GM23338 (cell line): ENCODE measurements at regions not wholly inside any gene's neighbourhood (a gene's known extent, or its start where the extent isn't known, plus 50 kb on each side); places are given as distances from the start of the nearest gene placed in this dataset.

Experiments
- ATAC-seq: fragments of 200-7000 bp; cut with Tn5 transposase; 3 replicates; pipeline ENCODE4 v1.9.1; 2020
- DNase-seq: peaks from one replicate; pipeline ENCODE4 v3.0.0-alpha.2; 2015; ENCODE audit warnings: low spot score
- H2AFZ ChIP-seq: fragments of 200-600 bp; sonication (generic); 2 replicates; pipeline ENCODE4 v1.8.0; 2016; ENCODE audit warnings: antibody characterized with exemption, mild to moderate bottlenecking, moderate library complexity
- H3F3A ChIP-seq: fragments of 200-600 bp; sonication (generic); replicated peaks from 2 replicates; pipeline ENCODE4 v1.8.0; 2017; ENCODE audit warnings: antibody characterized with exemption, mixed run types, low read depth
- H3K27ac ChIP-seq: fragments of 200-600 bp; sonication (generic); 2 replicates; pipeline ENCODE4 v1.6.1; 2016; ENCODE audit warnings: low read depth
- H3K27me3 ChIP-seq: fragments of 200-600 bp; sonication (generic); 2 replicates; pipeline ENCODE4 v1.8.0; 2016; ENCODE audit warnings: mild to moderate bottlenecking, mixed run types, moderate library complexity; ENCODE audit not compliant: insufficient read depth
- H3K36me3 ChIP-seq: fragments of 200-600 bp; sonication (generic); 2 replicates; pipeline ENCODE4 v1.8.0; 2016; ENCODE audit warnings: mild to moderate bottlenecking; ENCODE audit not compliant: insufficient read depth
- H3K4me1 ChIP-seq: fragments of 200-600 bp; sonication (generic); 2 replicates; pipeline ENCODE4 v1.8.0; 2016; ENCODE audit warnings: mild to moderate bottlenecking, moderate library complexity; ENCODE audit not compliant: insufficient read depth
- H3K4me2 ChIP-seq: fragments of 200-600 bp; sonication (generic); 2 replicates; pipeline ENCODE4 v1.7.1; 2017; ENCODE audit warnings: mixed run types
- H3K4me3 ChIP-seq: fragments of 200-600 bp; sonication (generic); 2 replicates; pipeline ENCODE4 v1.6.1; 2016; ENCODE audit warnings: mixed run types
- H3K79me2 ChIP-seq: fragments of 200-600 bp; sonication (generic); replicated peaks from 2 replicates; pipeline ENCODE4 v1.8.0; 2017; ENCODE audit warnings: mild to moderate bottlenecking; ENCODE audit not compliant: insufficient read depth
- H3K9me2 ChIP-seq: fragments of 200-600 bp; sonication (generic); 2 replicates; pipeline ENCODE4 v1.8.0; 2017; ENCODE audit not compliant: insufficient read depth
- H4K20me1 ChIP-seq: fragments of 200-600 bp; sonication (generic); replicated peaks from 2 replicates; pipeline ENCODE4 v1.8.0; 2017; ENCODE audit warnings: mild to moderate bottlenecking; ENCODE audit not compliant: insufficient read depth
- H3K27ac Mint-ChIP-seq: 2 replicates; pipeline ENCODE4 v1.8.0; 2020; ENCODE audit warnings: inconsistent platforms, mild to moderate bottlenecking, moderate library complexity, mixed read lengths
- H3K27me3 Mint-ChIP-seq: 3 replicates; pipeline ENCODE4 v1.8.0; 2022; ENCODE audit warnings: low read depth, mild to moderate bottlenecking, moderate library complexity, mixed read lengths, inconsistent platforms; ENCODE audit not compliant: insufficient read depth, poor library complexity
- H3K36me3 Mint-ChIP-seq: 3 replicates; pipeline ENCODE4 v1.8.0; 2021; ENCODE audit warnings: low read depth, mild to moderate bottlenecking, inconsistent platforms, moderate library complexity, mixed read lengths
- H3K4me1 Mint-ChIP-seq: 3 replicates; pipeline ENCODE4 v1.8.0; 2020; ENCODE audit warnings: mild to moderate bottlenecking, inconsistent platforms, mixed read lengths
- H3K4me3 Mint-ChIP-seq: 3 replicates; pipeline ENCODE4 v1.8.0; 2021; ENCODE audit warnings: moderate library complexity, mild to moderate bottlenecking, inconsistent platforms, mixed read lengths
- H3K9me3 Mint-ChIP-seq: 3 replicates; pipeline ENCODE4 v1.8.0; 2020; ENCODE audit warnings: moderate library complexity, mild to moderate bottlenecking, inconsistent platforms, mixed read lengths
- CREB1 ChIP-seq: fragments of 250-450 bp; sonication (Bioruptor Pico); IDR thresholded peaks from 2 replicates; pipeline ENCODE4 v1.5.0; 2020; ENCODE audit warnings: low read depth, mild to moderate bottlenecking, moderate library complexity
- CTCF ChIP-seq, 2 experiments: fragments of 200-600 bp in 1 of 2; sonication (generic) in 1 of 2; conservative IDR thresholded peaks; 2 replicates each; pipeline versions ENCODE4 v1.5.1 to v1.6.1; 2016 to 2017; ENCODE audit warnings: antibody characterized with exemption in 2 of 2, low read depth in 2 of 2, mild to moderate bottlenecking in 2 of 2, moderate library complexity in 1 of 2
- EZH2 ChIP-seq: fragments of 200-600 bp; sonication (generic); IDR thresholded peaks from one replicate; pipeline ENCODE4 v1.8.0; 2017; ENCODE audit warnings: antibody characterized with exemption, mild to moderate bottlenecking, low read depth; ENCODE audit not compliant: unreplicated experiment
- EZH2phosphoT487 ChIP-seq: fragments of 200-600 bp; sonication (generic); IDR thresholded peaks from one replicate; pipeline ENCODE4 v1.8.1; 2018; ENCODE audit warnings: antibody characterized with exemption; ENCODE audit not compliant: unreplicated experiment
- JUNB ChIP-seq: IDR thresholded peaks from one replicate; pipeline ENCODE4 v1.6.1; 2016; ENCODE audit warnings: antibody characterized with exemption; ENCODE audit not compliant: unreplicated experiment
- NANOG ChIP-seq: IDR thresholded peaks from 2 replicates; pipeline ENCODE4 v1.6.1; 2016; ENCODE audit warnings: antibody characterized with exemption, borderline replicate concordance
- POLR2AphosphoS5 ChIP-seq: IDR thresholded peaks from 2 replicates; pipeline ENCODE4 v1.6.1; 2016; ENCODE audit warnings: antibody characterized with exemption, low read depth
- REST ChIP-seq: IDR thresholded peaks from one replicate; pipeline ENCODE4 v1.6.1; 2018; ENCODE audit warnings: antibody characterized with exemption; ENCODE audit not compliant: unreplicated experiment
- STAT1 ChIP-seq: IDR thresholded peaks from one replicate; pipeline ENCODE4 v1.6.1; 2016; ENCODE audit warnings: antibody characterized with exemption; ENCODE audit not compliant: unreplicated experiment
- ZNF114 ChIP-seq: fragments of 250-450 bp; sonication (Bioruptor Pico); IDR thresholded peaks from 2 replicates; pipeline ENCODE4 v1.5.0; 2020; ENCODE audit warnings: mild to moderate bottlenecking, moderate library complexity
- ZNF331 ChIP-seq: fragments of 250-450 bp; sonication (Bioruptor Pico); IDR thresholded peaks from 2 replicates; pipeline ENCODE4 v1.5.0; 2020; ENCODE audit warnings: low read depth, mild to moderate bottlenecking, moderate library complexity
- ZNF462 ChIP-seq: fragments of 250-450 bp; sonication (Bioruptor Pico); IDR thresholded peaks from 2 replicates; pipeline ENCODE4 v1.5.0; 2020; ENCODE audit warnings: mild to moderate bottlenecking, moderate library complexity
- TF ChIP-seq, protein P1 (sequence below): IDR thresholded peaks from 2 replicates; pipeline ENCODE4 v1.6.1; 2016; ENCODE audit warnings: antibody characterized with exemption

- Mint-ChIP-seq H3K36me3 (peaks cover 100% of the 10 kb centered on the region), H3K27me3 (peaks cover 87% of the 10 kb centered on the region), H3K4me1 (no peaks in the 10 kb centered on the region), H3K27ac (no peak overlapping the region), H3K9me3 (peaks cover 100% of the 10 kb centered on the region), H3K4me3 (no peak overlapping the region)
- ATAC-seq: no peak
- Histone ChIP-seq H3K27ac (no peak overlapping the region), H3K4me2 (no peak overlapping the region), H3K9me2 (no peaks in the 10 kb centered on the region), H3K27me3 (no peaks in the 10 kb centered on the region), H4K20me1 (no peaks in the 10 kb centered on the region), H3F3A (0 out of 2 replicates have a peak, but pooled peaks cover 3% of the 10 kb centered on the region), H2AFZ (no peak overlapping the region), H3K4me1 (no peaks in the 10 kb centered on the region), H3K79me2 (no peaks in the 10 kb centered on the region), H3K4me3 (no peak overlapping the region), H3K36me3 (peaks cover 98% of the 10 kb centered on the region)
- no peak for DNase-seq
- no peak for TF ChIP-seq CREB1 (CRISPR knock-in tag)
- no peak for TF ChIP-seq NANOG
- no peak for TF ChIP-seq JUNB
- no peak for TF ChIP-seq ZNF462 (CRISPR knock-in tag)
- TF ChIP-seq, protein P1, sequence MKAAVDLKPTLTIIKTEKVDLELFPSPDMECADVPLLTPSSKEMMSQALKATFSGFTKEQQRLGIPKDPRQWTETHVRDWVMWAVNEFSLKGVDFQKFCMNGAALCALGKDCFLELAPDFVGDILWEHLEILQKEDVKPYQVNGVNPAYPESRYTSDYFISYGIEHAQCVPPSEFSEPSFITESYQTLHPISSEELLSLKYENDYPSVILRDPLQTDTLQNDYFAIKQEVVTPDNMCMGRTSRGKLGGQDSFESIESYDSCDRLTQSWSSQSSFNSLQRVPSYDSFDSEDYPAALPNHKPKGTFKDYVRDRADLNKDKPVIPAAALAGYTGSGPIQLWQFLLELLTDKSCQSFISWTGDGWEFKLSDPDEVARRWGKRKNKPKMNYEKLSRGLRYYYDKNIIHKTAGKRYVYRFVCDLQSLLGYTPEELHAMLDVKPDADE: no peak
- no peak for TF ChIP-seq EZH2phosphoT487
- no peak for TF ChIP-seq EZH2
- TF ChIP-seq CTCF (conservative IDR thresholded peaks at IDR 0.05; ENCODE audit: low read depth in 2 of 2): no peak
- TF ChIP-seq ZNF114 (CRISPR knock-in tag): no peak
- TF ChIP-seq POLR2AphosphoS5: no peak
- TF ChIP-seq REST: no peak
- no peak for TF ChIP-seq ZNF331
- no peak for TF ChIP-seq STAT1
These were observed 113.0 kb downstream of the SNRPN start for GRCh38 chr15:25067725-25068309.
